AG08395 (cell line): ENCODE measurements at regions not wholly inside any gene's neighbourhood (a gene's known extent, or its start where the extent isn't known, plus 50 kb on each side); places are given as distances from the start of the nearest gene placed in this dataset.
"Not testable (repeated sequence)": the region's sequence is repeated elsewhere in the genome, so short reads cannot be mapped to it uniquely, and the experiment has no call there.

Experiments
- DNase-seq: peaks from one replicate; pipeline ENCODE4 v3.0.0; 2012; ENCODE audit warnings: mixed read lengths, low spot score

- not testable (repeated sequence) for DNase-seq
Observed at GRCh38 chrX:3919668-3920423, 206.4 kb upstream of the PRKX start.

GRCh38 chrX:3914813-3915212, 201.4 kb upstream of the PRKX start:
- DNase-seq, result not testable (repeated sequence)

GRCh38 chrX:3914059-3914458, 200.6 kb upstream of the PRKX start:
- not testable (repeated sequence) for DNase-seq

GRCh38 chrX:3911012-3911411, 197.6 kb upstream of the PRKX start:
- DNase-seq, result not testable (repeated sequence)

GRCh38 chrX:3910611-3911010, 197.2 kb upstream of the PRKX start:
- not testable (repeated sequence) for DNase-seq

GRCh38 chrX:3905522-3906258, 192.2 kb upstream of the PRKX start:
- not testable (repeated sequence) for DNase-seq

- not testable (repeated sequence) for DNase-seq
Observed at GRCh38 chrX:3902222-3902621, 188.8 kb upstream of the PRKX start.

- DNase-seq, result not testable (repeated sequence)
Observed at GRCh38 chrX:3896755-3897154, 183.3 kb upstream of the PRKX start.

GRCh38 chrX:3882553-3882920, 169.1 kb upstream of the PRKX start:
- not testable (repeated sequence) for DNase-seq

- not testable (repeated sequence) for DNase-seq
Observed at GRCh38 chrX:3881898-3882552, 168.6 kb upstream of the PRKX start.

- not testable (repeated sequence) for DNase-seq
Observed at GRCh38 chrX:3881255-3881895, 167.9 kb upstream of the PRKX start.

- not testable (repeated sequence) for DNase-seq
Observed at GRCh38 chrX:3876393-3876792, 162.9 kb upstream of the PRKX start.

GRCh38 chrX:3875638-3876037, 162.2 kb upstream of the PRKX start:
- not testable (repeated sequence) for DNase-seq

GRCh38 chrX:3872226-3872879, 158.9 kb upstream of the PRKX start:
- DNase-seq, result not testable (repeated sequence)

- DNase-seq, result not testable (repeated sequence)
Observed at GRCh38 chrX:3867067-3867831, 153.8 kb upstream of the PRKX start.

- DNase-seq, result not testable (repeated sequence)
Observed at GRCh38 chrX:3858332-3858731, 144.9 kb upstream of the PRKX start.

- DNase-seq, result not testable (repeated sequence)
Observed at GRCh38 chrX:3843522-3844145, 130.2 kb upstream of the PRKX start.

GRCh38 chrX:3842822-3843521, 129.5 kb upstream of the PRKX start:
- not testable (repeated sequence) for DNase-seq

GRCh38 chrX:3838754-3839153, 125.3 kb upstream of the PRKX start:
- not testable (repeated sequence) for DNase-seq
